ENCODE measurements at regions not wholly inside any gene's neighbourhood (a gene's known extent, or its start where the extent isn't known, plus 50 kb on each side); places are given as distances from the start of the nearest gene placed in this dataset.

GRCh38 chr13:104015646-104016396 is 949.6 kb upstream of the SLC10A2 start:
- H3K36me3 ChIP-seq (ENCODE audit: low read depth, missing control alignments): no peaks in the 10 kb centered on the region
- no peak for DNase-seq
- no peak overlapping the region for H3K4me3 ChIP-seq
- H3K4me1 ChIP-seq: peaks cover 20% of the 10 kb centered on the region
- no peak overlapping the region for H3K27ac ChIP-seq
- TF ChIP-seq CTCF (IDR thresholded peaks at IDR 0.05): no peak
- TF ChIP-seq POLR2A (IDR thresholded peaks at IDR 0.05): no peak
- intact Hi-C loops (cut with DNase I; ENCODE audit: low total_unique reads): no loop called here
- H3K9me3 ChIP-seq: no peaks in the 10 kb centered on the region
- H3K27me3 ChIP-seq: no peaks in the 10 kb centered on the region
- WGBS, 2 donors: 13 to 18% methylated on average over 7 of the region's 7 CpGs

GRCh38 chr13:104014803-104015645 is 948.8 kb upstream of the SLC10A2 start:
- Histone ChIP-seq H3K4me1 (peaks cover 20% of the 10 kb centered on the region), H3K27me3 (no peaks in the 10 kb centered on the region), H3K4me3 (no peak overlapping the region), H3K9me3 (no peaks in the 10 kb centered on the region), H3K36me3 (ENCODE audit: low read depth, missing control alignments) (no peaks in the 10 kb centered on the region), H3K27ac (no peak overlapping the region)
- intact Hi-C loops (cut with DNase I; ENCODE audit: low total_unique reads): no loop called here
- 33 to 35% methylated on average over 12 of the region's 12 CpGs for WGBS, 2 donors
- TF ChIP-seq CTCF (IDR thresholded peaks at IDR 0.05): no peak
- no peak for TF ChIP-seq POLR2A (IDR thresholded peaks at IDR 0.05)
- DNase-seq: no peak

GRCh38 chr13:104011505-104012241 is 945.5 kb upstream of the SLC10A2 start:
- Histone ChIP-seq H3K27me3 (no peaks in the 10 kb centered on the region), H3K9me3 (no peaks in the 10 kb centered on the region), H3K27ac (no peak overlapping the region), H3K4me1 (peaks cover 20% of the 10 kb centered on the region), H3K36me3 (ENCODE audit: low read depth, missing control alignments) (no peaks in the 10 kb centered on the region), H3K4me3 (peak overlapping the region in 1 of 2 donors; percentile 14)
- intact Hi-C loops (cut with DNase I; ENCODE audit: low total_unique reads): no loop called here
- WGBS, 2 donors: 7 to 15% methylated on average over 18 of the region's 18 CpGs
- DNase-seq: peak; percentile 82
- TF ChIP-seq CTCF (IDR thresholded peaks at IDR 0.05) (no peak), POLR2A (IDR thresholded peaks at IDR 0.05) (no peak)

- Histone ChIP-seq H3K27me3 (no peaks in the 10 kb centered on the region), H3K9me3 (no peaks in the 10 kb centered on the region), H3K4me1 (peaks cover 4% of the 10 kb centered on the region), H3K4me3 (no peak overlapping the region), H3K27ac (no peak overlapping the region), H3K36me3 (ENCODE audit: low read depth, missing control alignments) (no peaks in the 10 kb centered on the region)
- intact Hi-C loops (cut with DNase I; ENCODE audit: low total_unique reads): no loop called here
- TF ChIP-seq POLR2A (IDR thresholded peaks at IDR 0.05): no peak
- TF ChIP-seq CTCF (IDR thresholded peaks at IDR 0.05): no peak
- no peak for DNase-seq
- 59 to 66% methylated on average over 8 of the region's 8 CpGs for WGBS, 2 donors
Observed at GRCh38 chr13:104008541-104009435, 942.6 kb upstream of the SLC10A2 start.
